ENCODE measurements at regions not wholly inside any gene's neighbourhood (a gene's known extent, or its start where the extent isn't known, plus 50 kb on each side); places are given as distances from the start of the nearest gene placed in this dataset.

- no peak for TF ChIP-seq EZH2 (IDR thresholded peaks at IDR 0.05; ENCODE audit: insufficient read depth, poor library complexity, severe bottlenecking)
- no peak for TF ChIP-seq EZH2phosphoT487 (IDR thresholded peaks at IDR 0.05; ENCODE audit: insufficient read depth, low read depth)
These were observed 842.7 kb downstream of the RNF144A start for GRCh38 chr2:7759898-7760297.

Measured in GM23248 (cell line).